Endothelial cell (in vitro differentiated cells): ENCODE measurements at regions not wholly inside any gene's neighbourhood (a gene's known extent, or its start where the extent isn't known, plus 50 kb on each side); places are given as distances from the start of the nearest gene placed in this dataset.

Experiments used
- DNase-seq: peaks from one replicate; pipeline ENCODE4 v3.0.0; 2021; ENCODE audit warnings: low spot score
- H3K27ac Mint-ChIP-seq: one replicate; pipeline ENCODE4 v1.8.0; 2021; ENCODE audit warnings: mixed read lengths, inconsistent platforms; ENCODE audit not compliant: unreplicated experiment
- H3K27me3 Mint-ChIP-seq: one replicate; pipeline ENCODE4 v1.8.0; 2021; ENCODE audit warnings: mild to moderate bottlenecking, moderate library complexity, mixed read lengths, inconsistent platforms; ENCODE audit not compliant: unreplicated experiment
- H3K36me3 Mint-ChIP-seq: one replicate; pipeline ENCODE4 v1.8.0; 2021; ENCODE audit warnings: mild to moderate bottlenecking, low read depth, mixed read lengths, inconsistent platforms; ENCODE audit not compliant: unreplicated experiment
- H3K4me1 Mint-ChIP-seq: one replicate; pipeline ENCODE4 v1.8.0; 2021; ENCODE audit warnings: mild to moderate bottlenecking, mixed read lengths, inconsistent platforms; ENCODE audit not compliant: unreplicated experiment
- H3K4me3 Mint-ChIP-seq: one replicate; pipeline ENCODE4 v1.8.0; 2021; ENCODE audit warnings: mild to moderate bottlenecking, mixed read lengths, inconsistent platforms; ENCODE audit not compliant: unreplicated experiment
- H3K9me3 Mint-ChIP-seq: one replicate; pipeline ENCODE4 v1.8.0; 2021; ENCODE audit warnings: mixed read lengths, inconsistent platforms; ENCODE audit not compliant: unreplicated experiment
- TF ChIP-seq, protein P1 (sequence below): fragments of 200-600 bp; sonication (generic); IDR thresholded peaks from one replicate; pipeline ENCODE4 v1.5.0; 2021; ENCODE audit warnings: antibody characterized with exemption; ENCODE audit not compliant: unreplicated experiment

DNA sequence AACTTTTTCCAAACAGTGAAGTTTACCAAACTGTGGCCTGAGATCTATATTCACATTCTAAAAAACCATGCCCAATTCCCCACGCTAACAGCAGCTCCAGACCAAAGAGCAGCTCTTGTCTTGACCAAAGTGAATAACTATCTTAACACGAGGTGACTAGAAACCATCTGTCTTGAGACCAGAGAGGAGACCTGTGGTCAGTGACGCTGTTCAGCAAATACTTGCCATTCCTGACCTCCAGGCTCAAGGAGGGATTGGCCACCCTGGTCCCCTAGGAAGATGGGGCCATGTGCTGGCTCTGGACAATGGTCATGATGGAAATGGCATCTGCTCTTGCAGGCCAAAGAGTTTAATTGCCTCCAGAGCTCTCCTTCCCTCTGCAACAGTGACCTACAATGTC is 104.4 kb upstream of the CD93 start:
- no peak overlapping the region for H3K4me3 Mint-ChIP-seq
- no peak overlapping the region for H3K27ac Mint-ChIP-seq
- peaks cover 5% of the 10 kb centered on the region for H3K27me3 Mint-ChIP-seq
- H3K36me3 Mint-ChIP-seq = peaks cover 8% of the 10 kb centered on the region
- H3K4me1 Mint-ChIP-seq = peaks cover 8% of the 10 kb centered on the region
- TF ChIP-seq, protein P1, sequence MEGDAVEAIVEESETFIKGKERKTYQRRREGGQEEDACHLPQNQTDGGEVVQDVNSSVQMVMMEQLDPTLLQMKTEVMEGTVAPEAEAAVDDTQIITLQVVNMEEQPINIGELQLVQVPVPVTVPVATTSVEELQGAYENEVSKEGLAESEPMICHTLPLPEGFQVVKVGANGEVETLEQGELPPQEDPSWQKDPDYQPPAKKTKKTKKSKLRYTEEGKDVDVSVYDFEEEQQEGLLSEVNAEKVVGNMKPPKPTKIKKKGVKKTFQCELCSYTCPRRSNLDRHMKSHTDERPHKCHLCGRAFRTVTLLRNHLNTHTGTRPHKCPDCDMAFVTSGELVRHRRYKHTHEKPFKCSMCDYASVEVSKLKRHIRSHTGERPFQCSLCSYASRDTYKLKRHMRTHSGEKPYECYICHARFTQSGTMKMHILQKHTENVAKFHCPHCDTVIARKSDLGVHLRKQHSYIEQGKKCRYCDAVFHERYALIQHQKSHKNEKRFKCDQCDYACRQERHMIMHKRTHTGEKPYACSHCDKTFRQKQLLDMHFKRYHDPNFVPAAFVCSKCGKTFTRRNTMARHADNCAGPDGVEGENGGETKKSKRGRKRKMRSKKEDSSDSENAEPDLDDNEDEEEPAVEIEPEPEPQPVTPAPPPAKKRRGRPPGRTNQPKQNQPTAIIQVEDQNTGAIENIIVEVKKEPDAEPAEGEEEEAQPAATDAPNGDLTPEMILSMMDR = no peak
- no peak for DNase-seq
- peaks cover 5% of the 10 kb centered on the region for H3K9me3 Mint-ChIP-seq

DNA sequence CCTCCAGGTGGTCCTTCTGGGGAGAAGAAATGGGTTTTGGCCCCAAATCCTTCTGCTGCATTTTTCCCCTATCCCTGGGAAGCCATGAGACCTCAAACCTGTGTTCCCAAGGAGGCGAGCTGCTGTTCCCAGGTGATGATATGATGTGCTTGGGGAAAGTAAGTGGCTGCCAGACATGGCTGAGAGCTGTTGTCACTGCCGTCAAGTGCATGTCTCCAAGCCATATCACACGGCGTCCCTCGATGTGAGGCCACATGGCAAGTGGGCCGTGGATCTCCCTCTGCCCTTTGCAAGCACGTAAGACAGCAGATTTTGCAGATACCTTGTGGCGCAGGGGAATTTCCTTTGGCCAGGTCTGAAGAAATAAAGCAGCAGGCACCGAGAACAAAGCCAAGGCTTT is 103.7 kb upstream of the CD93 start:
- TF ChIP-seq, protein P1 = no peak
- Mint-ChIP-seq H3K9me3 (peaks cover 5% of the 10 kb centered on the region), H3K4me3 (no peak overlapping the region), H3K36me3 (peaks cover 9% of the 10 kb centered on the region), H3K4me1 (peaks cover 8% of the 10 kb centered on the region), H3K27ac (no peak overlapping the region), H3K27me3 (peaks cover 5% of the 10 kb centered on the region)
- DNase-seq = no peak

DNA sequence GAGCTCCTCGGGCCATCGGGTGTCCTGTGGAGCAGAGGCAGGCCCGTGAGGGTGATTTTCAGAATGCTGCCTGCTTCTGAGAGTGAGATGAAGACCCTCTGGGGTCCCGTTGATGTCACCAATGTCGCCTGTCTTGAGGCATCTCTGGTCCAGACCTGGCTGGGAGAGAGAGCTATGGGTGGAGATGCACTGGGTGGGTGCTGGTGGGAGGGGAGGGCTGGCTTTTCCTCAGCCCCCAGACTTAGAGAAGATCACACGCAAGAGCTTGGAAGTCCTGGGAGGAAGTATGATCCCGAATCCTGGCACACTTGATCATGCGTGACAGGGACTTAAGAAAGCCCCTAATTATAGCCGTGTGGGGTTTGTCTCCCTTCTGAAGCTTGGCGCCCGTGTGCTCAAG is 103.2 kb upstream of the CD93 start:
- TF ChIP-seq, protein P1 = no peak
- no peak overlapping the region for H3K4me3 Mint-ChIP-seq

GRCh38 chr20:23188377-23189169 is 102.4 kb upstream of the CD93 start:
- no peak for DNase-seq
- TF ChIP-seq, protein P1 = no peak
- H3K27ac Mint-ChIP-seq = no peak overlapping the region

More for the DNA sequence above, 103.2 kb upstream of the CD93 start:
- Mint-ChIP-seq H3K27ac (no peak overlapping the region), H3K27me3 (peaks cover 5% of the 10 kb centered on the region), H3K9me3 (peaks cover 5% of the 10 kb centered on the region), H3K4me1 (peaks cover 6% of the 10 kb centered on the region), H3K36me3 (peaks cover 14% of the 10 kb centered on the region)
- DNase-seq = no peak

DNA sequence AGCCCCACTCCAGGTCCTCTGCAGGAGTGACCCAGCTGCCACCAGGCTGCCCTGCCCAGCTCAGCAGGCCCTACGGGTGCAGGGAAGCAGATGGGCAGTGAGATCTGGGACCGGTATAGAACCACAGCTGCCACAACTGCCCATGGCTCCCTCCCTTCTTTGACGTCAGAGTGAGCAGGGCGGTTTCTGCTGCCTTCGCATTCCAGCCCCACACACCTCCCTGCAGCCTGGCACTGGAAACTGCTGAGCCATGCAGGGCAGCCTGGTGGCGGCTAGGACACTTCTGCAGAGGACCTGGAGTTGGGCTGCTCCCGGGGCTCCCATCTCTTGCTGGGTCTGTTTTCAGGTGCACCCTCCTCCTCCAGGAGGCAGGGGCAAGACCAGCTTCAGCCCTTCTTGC is 101.6 kb upstream of the CD93 start:
- Mint-ChIP-seq H3K4me3 (no peak overlapping the region), H3K27me3 (peaks cover 5% of the 10 kb centered on the region), H3K9me3 (peaks cover 5% of the 10 kb centered on the region), H3K36me3 (peaks cover 20% of the 10 kb centered on the region), H3K4me1 (no peaks in the 10 kb centered on the region), H3K27ac (no peak overlapping the region)
- no peak for DNase-seq
- TF ChIP-seq, protein P1 = no peak

More at GRCh38 chr20:23188377-23189169, 102.4 kb upstream of the CD93 start:
- H3K4me3 Mint-ChIP-seq = no peak overlapping the region
- H3K9me3 Mint-ChIP-seq = peaks cover 5% of the 10 kb centered on the region
- H3K36me3 Mint-ChIP-seq = peaks cover 16% of the 10 kb centered on the region
- peaks cover 5% of the 10 kb centered on the region for H3K27me3 Mint-ChIP-seq
- no peaks in the 10 kb centered on the region for H3K4me1 Mint-ChIP-seq
